SW 1271 (cell line): ENCODE measurements at regions not wholly inside any gene's neighbourhood (a gene's known extent, or its start where the extent isn't known, plus 50 kb on each side); places are given as distances from the start of the nearest gene placed in this dataset.

Source experiments
- DNase-seq, 2 experiments: peaks; one replicate each; lab custom pipeline; 2025; lab: John Stamatoyannopoulos, UW

DNA sequence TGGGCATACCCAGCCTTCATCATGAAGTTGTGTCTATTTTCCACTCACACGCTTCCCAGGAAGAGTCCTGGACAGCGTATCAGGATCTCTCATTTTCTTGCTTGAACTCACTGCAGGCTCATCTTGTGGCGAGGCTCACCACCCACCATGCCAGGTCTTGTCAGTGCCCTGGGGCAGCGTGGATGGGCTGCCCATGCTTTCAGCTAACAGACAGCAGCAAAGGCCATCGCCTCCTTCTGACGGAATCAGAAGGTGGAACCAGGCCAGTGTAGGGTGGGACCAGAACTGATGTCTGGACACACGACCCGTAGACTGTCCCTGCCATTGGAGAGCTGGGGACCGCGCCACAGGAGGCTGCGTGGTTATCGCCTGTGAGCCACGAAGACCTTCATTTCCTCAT, 169.4 kb downstream of the FOXL1 start:
- no peak for DNase-seq

DNA sequence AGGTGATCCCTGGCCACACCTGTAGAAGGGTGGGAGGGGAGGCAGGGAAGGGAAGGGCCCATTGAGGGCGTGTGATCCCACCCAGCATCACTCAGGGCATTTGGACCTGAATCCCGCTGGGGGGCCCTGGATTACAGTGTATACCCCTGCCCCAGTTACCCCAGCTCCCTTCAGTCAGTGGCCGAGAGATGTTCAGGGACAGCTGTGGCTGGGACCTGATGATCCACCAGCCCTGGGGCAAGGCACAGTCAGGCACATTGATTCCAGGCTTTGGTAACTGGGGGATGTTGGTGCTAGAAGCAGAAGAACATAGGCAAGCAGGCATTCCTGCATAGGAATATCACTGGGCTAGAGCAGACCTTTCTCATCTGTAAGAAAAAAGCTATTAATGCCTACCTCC, 170.3 kb downstream of the FOXL1 start:
- DNase-seq = no peak

DNA sequence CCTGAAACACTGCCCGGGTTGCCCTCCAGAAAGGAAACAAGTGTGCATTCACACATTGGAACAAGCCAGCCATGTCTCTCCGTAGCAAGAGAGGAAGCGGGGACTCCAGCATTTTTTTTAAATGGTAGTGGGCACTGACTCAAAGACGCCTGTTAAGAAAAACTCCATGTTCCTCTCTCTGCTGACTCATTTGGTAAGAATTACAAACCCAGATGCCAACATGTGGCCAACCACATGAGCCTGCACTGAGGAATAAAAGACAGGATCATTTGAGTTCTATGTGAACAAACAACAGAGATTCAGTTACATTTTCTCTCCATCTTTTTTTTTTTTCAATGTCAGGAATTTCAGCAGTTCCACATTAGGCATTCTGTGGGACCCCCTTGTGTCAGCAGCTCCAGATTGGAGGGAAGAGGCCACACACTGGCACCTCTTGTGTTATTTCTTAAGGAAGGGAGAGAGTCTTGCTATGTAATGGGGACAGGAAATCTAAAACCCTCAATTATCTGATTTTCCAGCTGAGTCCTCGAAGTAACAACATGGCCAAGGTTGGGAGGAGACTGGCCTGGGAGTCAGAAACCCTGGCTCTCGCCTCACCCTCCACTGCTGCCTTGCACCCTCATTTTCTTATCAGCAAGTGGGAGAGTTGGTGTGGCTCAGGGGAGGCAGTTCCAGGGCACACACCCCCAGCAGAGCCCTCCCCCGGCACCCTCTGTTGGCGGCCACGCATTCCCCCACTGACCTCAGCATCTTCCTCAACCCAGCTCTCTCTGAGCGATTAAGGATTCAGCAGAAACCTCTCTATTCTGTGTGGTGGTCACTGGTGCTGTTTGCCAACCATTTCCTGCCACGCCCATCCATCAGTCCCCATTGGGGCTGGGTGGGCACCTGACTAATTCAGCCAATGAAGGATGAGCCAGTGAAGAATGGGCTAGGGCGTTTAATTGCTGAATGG, 173.0 kb downstream of the FOXL1 start:
- peak in 1 of 2 experiments; percentile 22 for DNase-seq

- no peak for DNase-seq
These were observed 174.3 kb downstream of the FOXL1 start for GRCh38 chr16:86752582-86753175.

DNA sequence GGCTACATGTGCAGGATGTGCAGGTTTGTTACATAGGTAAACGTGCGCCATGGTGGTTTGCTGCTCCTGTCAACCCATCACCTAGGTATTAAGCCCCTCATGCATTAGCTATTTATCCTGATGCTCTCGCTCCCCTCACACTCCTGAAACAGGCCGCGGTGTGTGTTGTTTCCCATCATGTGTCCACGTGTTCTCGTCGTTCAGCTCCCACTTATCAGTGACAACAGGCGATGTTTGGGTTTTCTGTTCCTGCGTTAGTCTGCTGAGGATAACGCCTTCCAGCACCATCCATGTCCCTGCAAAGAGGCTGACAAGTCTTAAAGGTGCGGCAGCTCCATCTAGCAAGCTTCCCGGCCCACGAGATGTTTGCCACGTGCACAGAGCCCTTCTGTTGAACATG, 175.1 kb downstream of the FOXL1 start:
- DNase-seq = no peak

GRCh38 chr16:86755571-86756006, 177.2 kb downstream of the FOXL1 start:
- DNase-seq = no peak

DNA sequence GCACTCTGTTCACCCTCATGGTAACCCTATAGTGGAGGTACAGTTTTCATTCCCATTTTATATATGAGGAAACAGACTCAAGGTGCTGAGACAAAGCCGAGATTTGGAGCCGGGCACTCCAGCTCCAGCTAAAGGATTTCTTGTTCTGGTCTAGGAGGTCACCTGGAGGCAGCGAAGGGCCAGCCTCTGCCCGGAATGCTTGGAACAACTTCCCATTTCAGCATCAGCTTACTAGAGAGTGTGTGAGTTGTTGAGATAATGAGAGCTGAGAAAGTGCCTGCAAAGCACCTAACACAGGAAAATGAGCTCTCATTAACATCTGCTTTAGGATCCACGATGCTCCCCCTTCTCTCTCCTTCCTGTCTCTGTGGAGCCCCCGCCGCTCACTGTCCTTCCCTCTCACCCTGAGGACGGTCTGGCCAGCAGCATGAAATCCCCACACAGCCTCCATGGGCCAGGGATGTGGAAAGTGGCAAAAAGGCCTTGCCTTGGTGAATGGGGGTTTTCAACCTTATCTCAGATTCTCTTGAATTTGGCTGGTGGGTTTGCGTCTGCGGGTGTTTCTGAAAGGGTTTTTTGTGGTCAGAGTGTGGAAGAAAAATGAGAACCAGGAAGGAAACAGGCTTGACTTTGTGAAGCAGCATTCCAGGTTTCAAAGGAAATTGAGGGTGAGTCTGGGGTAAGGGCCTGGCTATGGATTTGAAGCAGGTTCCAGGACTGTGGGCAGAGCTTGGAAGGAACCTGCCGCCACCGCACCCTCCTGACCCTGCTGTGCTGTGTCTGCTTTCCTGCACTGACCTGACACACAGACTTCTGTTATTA, 178.7 kb downstream of the FOXL1 start:
- DNase-seq = no peak

GRCh38 chr16:86757704-86758040, 179.3 kb downstream of the FOXL1 start:
- no peak for DNase-seq

DNA sequence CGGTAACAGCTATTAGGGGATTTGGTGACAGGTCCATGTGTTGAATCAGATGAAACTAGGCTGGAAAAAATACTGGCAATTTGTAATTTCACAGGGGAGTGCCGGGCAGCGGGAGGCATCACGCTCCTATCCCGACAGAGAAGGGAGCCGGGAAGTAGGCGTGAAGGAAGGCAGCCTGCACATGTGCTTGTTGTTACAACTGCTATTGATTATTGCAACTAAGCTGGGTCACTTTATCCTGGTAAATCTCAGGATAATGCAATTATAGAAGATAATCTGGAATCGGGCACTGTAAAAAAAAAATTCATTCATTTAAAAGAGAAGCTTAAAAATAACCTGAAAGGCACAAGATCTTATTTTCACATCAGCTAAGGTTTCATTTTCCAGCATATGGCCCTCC, 180.6 kb downstream of the FOXL1 start:
- no peak for DNase-seq

DNA sequence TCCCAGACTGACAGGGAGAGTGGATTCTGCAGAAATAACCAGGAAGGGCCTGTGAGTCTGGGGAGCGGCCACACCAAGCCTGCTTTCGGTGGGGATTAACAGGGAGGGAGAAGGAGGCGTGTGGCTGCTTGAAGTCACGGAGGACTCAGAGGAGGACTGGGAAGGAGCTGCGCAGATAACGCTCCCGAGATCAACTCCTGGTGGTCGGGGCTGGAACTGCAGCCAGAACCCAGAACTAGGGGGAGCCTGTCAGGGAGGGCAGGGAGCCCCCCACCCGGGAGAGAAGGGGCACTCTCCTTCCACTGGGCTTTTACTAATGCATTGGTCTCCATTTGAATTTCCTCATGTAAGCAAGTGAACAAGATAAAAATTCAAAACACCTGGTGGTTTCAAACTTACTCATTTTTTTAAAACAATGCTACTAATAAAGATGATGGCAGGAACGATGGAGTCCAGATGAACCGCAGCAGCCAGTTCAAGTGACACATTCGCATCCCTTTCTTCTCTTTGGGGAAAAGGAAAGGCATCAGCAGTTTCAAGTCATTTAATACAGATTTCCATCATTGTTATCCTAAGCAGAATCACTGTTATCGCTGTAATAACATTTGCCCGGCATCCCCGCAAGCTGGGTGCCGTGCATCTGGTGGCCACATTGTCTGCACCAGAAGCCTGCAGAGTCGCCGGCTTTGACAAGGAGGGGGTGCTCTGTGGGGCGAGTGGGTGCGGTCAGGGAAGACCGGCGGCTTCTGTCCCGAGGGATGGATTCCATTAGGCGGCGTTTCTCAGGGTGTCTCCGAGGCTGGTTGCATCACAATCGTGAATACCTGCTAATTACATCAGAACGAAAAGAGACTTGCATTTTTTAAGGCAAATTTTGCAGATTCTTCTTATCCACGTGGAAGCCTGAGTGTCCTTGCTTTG, 183.0 kb downstream of the FOXL1 start:
- DNase-seq = peak; percentile 21 to 32

- DNase-seq = no peak
These were observed 183.7 kb downstream of the FOXL1 start for GRCh38 chr16:86762095-86762494.

DNA sequence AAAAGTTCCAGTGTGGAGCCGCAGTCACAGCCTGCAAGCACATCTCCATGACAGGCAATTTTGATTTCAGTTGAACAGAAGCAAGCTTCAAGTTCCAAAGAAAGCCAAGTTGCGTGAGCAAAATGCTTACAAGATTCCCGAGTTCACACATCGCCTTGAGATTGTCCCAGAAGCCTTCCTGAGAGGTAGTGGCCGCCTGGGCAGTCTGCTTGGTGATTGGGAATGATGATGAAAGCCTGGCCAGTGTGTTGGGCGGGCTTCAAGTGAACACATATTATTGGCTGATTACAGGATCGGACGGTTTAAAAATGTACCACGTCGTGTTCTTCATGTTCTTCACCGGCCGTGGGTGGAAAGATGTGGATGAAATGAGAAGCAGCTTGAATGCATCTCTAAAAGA, 185.5 kb downstream of the FOXL1 start:
- no peak for DNase-seq

- no peak for DNase-seq
These were observed 186.2 kb downstream of the FOXL1 start for GRCh38 chr16:86764551-86764950.

DNA sequence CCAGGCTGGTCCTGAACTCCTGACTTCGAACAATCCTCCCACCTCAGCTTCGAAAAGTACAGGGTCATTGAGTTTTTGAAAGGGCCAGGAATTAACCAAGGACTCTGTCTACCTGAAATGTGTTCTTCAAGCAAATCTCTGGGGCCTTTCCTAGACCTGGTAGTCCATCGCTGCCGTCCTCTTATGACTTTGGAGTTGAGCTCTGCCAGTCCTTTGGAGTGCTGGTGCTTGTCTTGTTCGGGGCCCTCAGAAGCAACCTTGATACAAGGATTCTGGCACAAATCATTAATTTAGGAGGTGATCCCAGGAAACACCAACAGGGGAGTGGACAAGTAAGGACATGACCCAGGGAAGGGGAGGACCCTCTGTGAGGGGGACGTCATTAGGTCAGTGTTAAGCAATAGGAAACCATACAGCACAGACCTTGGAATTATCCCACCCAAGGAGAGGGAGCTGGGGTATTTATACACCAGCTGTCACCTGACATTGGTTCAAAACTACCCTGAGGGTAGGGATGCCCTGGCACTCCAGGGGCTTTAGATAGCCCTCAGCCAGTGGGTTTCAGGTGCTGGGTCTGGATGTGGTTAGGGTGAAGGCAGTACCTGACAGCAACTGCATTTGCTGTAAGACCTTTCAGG, 187.2 kb downstream of the FOXL1 start:
- DNase-seq = no peak

DNA sequence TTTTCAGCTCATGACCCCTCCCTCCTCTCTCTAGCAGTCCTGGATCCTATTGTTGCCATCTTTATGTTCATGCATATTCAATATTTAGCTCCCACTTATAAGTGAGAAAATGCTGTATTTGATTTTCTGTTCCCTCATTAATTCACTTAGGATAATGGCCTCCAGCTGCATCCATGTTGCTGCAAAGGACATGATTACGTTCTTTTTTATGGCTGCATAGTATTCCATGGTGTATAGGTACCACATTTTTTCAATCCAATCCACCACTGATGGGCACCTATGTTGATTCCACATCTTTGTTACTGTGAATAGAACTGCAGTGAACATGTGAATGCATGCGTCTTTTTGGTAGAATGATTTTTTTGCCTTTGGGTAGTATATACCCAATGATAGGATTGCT, 188.4 kb downstream of the FOXL1 start:
- no peak for DNase-seq

DNA sequence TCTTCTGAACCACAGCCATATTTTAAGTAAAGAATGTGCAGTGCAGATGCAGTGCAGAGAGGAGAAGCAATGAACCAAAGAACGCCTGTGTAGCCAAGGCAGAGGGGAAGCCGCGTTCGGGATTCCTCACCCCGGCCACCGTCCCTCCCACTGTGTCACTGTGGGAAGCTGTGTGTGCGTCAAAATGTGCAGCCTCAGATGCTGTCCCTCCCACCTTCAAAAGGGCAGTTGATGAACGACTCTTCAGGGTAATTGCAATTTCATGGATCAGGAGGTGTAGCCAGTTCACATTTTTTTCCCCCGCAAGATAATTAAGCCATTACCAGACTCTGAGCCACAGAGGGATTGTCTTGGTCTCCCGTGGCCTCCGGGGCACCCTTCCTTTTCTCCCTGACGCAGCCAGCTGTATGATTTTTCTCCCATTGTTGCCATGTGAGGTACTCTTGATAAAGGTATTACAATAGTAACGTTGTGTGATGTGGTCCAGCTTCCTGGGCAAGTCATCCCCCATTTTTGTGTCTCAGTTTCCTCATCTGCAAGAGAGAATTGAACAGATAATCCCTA, 190.0 kb downstream of the FOXL1 start:
- no peak for DNase-seq

GRCh38 chr16:86768999-86769398, 190.7 kb downstream of the FOXL1 start:
- no peak for DNase-seq

DNA sequence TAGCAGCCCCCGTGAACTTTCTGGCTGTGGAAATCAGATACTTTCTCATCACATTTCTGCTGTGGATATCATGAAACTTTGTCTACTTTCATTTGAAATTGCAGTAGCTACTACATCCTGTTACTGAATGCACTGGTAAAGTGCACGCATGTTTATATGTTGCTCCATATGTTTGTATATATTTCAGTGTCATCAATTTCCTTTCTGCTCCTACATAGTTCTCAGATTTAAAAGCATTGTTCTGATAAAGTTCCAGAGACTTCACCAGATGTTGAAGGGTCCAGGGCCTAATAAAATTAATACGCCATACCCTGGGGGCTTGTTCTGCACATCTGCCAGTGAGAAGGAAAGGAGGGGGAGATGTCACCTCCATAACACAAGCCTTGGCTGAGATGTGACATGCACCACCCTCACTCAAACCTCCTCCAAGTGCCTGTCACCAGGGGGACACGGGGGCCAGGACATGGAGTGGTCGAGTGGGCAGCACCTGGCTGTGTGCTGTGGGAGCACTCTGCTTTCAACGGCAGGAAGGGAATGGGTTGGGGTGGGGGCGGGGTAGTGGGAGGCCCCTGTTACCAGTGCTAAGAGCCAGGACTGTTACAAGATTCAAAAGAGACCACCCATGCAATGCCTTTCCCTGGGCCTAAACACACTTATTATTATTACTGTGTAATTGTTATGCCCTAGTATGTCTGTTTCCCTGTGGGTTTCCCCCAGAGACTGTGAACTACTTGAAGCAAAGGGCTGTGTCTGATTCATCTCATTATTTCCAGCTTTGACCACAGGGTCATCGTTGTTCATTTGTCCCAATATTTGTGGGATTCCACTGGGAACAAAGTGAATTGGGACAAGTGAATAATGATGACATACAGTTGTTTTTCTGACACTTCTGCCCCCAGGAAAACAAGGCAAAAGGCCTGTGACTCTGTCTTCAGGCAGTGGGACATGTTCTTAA, 193.4 kb downstream of the FOXL1 start:
- no peak for DNase-seq

GRCh38 chr16:86772671-86773353, 194.5 kb downstream of the FOXL1 start:
- no peak for DNase-seq
